GM21515 (cell line): ENCODE measurements at regions not wholly inside any gene's neighbourhood (a gene's known extent, or its start where the extent isn't known, plus 50 kb on each side); places are given as distances from the start of the nearest gene placed in this dataset.

Experiments used
- ATAC-seq: cut with Tn5 transposase; IDR thresholded peaks from one replicate; pipeline ENCODE4 v1.9.1; 2021; ENCODE audit not compliant: unreplicated experiment

DNA sequence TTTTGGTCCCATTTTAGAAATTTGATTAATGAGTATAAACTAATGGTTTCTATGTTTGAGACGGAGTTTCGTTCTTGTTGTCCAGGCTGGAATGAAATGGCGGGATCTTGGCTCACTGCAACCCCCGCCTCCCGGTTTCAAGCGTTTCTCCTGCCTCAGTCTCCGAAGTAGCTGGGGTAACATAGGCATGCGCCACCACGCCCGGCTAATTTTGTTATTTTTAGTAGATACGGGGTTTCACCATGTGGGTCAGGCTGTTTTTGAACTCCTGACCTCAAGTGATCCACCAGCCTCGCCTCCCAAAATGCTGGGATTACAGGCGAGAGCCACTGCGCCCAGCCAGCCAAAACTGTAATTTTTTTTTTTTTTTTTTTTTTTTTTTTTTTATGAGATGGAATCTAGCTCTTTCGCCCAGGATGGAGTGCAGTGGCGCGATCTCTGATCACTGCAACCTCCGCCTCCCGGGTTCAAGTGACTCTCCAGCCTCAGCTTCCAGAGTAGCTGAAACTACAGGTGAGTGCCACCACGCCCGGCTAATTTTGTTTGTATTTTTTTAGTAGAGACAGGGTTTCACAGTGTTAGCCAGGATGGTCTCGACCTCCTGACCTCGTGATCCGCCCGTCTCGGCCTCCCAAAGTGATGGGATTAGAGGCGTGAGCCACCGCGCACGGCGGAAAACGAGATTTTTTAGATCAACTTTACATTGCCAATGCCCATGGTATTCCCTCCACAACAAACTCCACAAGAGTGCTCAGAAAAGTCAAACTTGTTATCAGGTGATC, 127.8 kb downstream of the HFE start:
- ATAC-seq, result no peak

DNA sequence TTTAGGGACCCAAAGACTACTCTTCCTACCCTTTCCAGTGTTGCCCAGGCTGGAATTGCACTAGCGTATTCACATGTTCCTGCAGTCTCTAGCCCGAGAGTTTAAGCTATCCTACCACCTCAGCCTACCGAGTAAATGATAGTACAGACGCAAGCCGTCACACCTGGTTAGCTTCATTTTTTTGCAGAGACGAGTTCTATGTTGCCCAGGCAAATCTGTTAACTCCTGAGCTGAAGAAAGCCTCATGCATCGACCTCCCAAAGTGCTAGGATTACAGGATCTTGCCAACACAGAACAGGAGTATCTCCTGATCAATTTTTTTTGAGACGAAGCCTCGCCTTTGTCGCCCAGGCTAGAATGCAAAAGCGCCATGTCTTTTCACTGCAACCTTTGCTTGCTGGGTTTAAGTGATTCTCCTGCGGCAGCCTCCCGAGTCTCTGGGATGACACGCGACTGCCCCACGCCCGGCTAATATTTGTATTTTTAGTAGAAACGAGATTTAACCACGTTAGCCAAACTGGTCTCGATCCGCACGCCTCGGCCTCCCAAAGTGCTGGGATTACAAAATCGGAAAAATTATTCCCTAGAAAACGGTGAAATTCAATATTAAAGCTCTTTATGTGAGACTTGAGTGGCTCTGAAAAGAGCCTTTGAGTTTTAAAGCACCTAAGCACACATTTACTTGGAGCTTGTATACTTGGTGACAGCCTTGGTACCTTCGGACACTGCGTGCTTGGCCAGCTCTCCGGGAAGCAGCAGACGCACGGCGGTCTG, 128.5 kb downstream of the HFE start:
- ATAC-seq, result peak; percentile 32

DNA sequence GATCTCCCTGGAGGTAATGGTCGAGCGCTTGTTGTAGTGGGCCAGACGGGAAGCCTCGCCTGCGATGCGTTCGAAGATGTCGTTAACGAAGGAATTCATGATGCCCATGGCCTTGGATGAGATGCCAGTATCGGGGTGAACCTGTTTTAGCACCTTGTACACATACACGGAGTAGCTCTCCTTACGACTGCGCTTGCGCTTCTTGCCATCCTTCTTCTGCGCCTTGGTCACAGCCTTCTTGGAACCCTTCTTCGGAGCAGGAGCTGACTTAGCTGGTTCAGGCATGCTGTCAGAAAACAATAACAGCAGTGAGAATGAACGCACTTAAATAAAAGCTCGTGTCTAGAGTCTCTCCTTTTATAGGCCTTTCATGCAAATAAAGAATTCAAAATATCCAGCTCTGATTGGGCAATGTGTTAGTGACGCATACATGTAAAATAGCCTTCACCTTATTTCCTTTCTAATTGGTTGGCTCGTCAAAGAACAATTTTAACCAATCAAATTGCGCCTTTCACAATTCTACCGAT, 129.2 kb downstream of the HFE start:
- ATAC-seq, result peak; percentile 72

DNA sequence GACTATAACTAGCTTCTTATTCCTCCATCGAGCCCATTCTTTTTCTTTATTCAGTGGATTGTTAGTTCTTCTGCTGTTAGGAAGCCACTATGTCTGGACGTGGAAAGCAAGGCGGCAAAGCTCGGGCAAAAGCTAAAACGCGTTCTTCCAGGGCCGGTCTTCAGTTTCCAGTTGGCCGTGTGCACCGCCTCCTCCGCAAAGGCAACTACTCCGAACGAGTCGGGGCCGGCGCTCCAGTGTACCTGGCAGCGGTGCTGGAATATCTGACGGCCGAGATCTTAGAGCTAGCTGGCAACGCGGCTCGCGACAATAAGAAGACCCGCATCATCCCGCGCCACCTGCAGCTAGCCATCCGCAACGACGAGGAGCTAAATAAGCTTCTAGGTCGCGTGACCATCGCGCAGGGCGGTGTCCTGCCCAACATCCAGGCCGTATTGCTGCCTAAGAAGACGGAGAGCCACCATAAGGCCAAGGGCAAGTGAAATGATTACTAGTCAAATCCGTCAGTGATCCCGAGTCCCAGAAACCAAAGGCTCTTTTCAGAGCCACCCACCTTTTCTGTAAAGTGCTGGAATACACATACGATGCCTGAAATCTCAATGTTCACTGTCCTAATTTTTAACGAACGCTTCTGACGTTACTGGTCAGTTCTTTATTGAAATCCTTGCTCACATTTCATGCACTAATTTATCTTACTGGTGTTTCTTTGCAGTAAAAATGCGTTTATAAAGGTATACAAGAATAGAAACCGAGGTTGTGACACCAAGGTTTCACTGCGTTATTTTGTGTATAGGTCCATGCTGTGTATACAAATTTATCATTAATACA, 129.9 kb downstream of the HFE start:
- no peak for ATAC-seq

DNA sequence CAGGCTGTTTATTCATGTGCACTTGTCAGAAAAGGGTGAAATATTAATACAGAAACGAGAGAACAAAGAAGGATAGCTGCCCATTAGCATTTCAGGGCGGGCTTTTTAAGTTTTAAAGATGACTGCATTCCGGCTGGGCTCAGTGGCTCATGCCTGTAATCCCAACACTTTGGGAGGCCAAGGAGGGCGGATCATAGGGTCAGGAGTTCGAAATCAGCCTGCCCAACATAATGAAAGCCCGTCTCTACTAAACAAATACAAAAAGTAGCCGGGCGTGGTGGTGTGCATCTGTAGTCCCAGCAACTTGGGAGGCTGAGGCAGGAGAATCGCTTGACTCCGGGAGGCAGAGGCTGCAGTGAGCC, 130.5 kb downstream of the HFE start:
- ATAC-seq, result no peak

DNA sequence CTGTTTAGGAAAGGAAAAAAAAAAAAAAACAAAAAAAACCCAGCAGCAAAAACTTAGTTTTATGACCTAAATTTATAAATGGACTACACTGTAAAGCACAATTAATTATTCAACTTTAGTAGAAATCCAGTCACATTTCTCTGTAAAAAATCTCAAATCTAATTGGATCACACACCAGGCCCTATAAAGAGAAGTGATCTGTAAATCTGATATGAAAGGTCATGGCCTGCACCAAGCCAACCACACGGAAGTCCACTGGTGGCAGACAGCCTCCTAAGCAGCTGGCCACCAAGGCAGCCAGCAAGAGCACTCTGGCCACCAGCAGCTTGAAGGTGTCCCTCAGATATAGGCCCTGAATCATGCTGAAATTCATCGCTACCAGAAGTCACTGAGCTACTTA, 131.6 kb downstream of the HFE start:
- no peak for ATAC-seq

DNA sequence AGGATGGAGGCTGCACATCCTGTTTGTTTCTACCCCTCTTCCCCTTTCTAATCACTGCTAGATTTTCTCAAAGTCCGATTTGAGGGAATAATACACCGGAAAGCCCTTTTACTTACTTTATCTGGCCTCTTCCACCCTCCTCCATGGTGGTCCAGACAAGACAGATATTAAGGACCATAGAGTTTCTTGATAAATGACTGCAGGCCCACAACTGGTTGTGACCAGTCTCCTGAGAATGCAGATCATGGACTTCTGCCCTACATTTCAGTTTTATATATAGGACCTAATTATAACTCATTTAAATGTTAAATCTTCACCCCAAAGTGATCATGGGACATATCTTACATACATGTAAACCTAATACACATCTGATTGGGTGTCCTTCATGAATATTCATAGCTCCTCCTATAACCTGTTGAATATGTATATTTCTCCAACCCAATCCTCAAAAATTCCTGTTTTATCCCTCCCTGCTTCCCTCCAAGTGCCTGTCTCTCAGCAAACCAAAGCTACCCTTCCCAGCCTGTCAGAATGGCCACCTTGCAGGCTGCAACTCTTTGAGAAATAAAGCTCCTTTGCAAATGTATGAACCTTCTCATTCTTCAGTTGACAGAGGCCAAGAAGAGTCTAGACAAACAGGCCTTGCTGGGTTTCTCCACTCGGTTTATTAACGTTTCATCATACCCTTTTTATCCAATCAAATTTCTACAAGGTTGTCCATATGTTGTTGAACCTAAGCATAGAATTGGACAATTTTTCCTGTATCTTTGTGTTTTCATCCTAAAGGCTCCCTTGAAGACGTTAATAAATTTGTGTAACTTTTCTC, 133.1 kb downstream of the HFE start:
- no peak for ATAC-seq

DNA sequence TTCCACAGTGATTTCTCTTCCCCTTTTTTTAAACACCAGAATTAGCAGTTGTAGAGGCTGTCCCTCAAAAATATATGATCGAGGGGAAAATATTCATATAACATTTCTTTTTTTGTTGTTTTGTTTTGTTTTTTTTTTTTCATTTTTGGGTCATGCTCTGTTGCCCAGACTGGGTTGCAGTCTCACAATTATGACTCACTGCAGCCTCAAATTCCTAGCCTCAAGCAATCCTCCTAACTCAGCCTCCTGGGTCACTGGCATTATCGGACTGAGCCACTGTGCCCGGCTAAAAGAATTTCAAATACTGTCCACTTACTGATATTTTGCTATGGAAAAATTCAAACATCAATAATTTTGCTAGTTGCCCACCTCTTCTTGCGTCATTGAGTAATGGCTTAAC, 134.0 kb downstream of the HFE start:
- ATAC-seq, result no peak

DNA sequence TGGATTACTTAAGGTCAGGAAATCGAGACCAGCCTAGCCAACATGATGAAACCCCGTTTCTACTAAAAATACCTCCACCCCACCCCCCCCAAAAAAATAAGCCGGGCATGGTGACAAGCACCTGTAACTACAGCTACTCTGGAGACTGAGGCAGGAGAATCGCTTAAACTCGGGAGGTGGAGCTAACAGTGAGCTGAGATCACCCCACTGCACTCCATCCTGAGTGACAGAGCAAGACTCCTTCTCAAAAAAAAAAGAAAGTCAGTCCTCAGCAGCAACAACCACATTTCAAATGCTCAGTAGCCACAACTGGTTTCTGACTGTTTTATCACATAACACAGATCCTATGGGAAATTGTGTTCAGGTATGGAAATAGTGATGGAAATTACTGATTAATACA, 135.3 kb downstream of the HFE start:
- ATAC-seq, result no peak

DNA sequence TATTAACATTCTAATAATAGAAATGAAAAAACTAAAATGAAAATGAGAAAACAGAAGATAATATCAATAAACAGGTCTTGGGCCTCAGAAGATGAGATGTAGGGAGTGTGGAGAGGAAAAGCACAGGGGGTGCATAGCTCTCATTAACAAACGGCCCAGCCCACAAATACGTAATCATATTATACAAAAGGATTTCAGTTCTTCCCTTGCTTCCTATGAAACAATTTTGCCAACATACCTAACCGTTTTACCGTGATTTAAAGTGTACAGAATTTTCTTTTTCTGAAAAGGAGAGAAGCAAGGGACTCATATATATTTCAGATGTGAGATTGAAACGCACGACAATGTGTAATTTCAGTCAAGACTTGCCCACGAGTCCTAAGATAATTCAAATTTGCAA, 136.0 kb downstream of the HFE start:
- peak; percentile 20 for ATAC-seq

DNA sequence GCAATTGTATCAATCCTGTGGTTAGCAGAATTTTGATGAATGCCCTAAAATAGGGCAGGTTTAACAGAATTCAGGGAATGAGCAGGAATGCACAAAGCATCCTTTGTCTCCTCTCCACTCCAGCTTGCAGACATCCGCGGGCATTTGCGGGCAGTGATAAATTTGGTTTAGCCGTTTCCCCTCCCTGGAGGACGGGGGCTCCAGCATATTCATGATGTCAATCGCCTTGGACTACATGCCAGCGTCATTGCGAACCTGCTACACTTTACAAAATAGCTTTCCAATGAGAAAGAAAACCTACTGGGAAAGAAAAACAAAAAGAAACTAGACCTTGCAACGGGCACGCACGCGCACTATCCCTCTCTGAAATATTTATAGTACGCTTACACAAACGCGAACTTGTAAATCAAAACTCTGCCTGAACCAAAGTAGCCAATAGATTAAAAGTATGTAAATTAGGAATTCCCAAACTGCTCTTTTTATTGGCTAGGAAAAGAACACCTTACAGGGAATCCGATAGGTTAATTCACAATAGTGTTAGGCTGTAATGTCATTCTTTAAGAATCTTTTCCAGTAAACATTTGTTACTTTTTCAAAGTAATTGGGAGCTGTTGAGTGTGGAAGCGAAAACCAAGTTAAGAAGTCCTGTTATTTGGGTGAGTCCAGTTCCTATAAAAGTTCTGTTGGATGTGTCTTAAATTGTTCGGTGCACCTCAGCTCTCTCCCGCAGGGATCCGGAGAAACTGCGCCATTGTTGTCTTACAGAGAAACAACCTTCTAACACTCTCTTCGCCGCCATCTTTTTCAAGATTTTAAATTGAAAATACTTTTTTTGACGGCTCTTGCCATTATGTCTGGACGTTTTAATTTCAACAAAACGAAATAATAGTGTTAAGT, 136.7 kb downstream of the HFE start:
- ATAC-seq, result peak; percentile 53

DNA sequence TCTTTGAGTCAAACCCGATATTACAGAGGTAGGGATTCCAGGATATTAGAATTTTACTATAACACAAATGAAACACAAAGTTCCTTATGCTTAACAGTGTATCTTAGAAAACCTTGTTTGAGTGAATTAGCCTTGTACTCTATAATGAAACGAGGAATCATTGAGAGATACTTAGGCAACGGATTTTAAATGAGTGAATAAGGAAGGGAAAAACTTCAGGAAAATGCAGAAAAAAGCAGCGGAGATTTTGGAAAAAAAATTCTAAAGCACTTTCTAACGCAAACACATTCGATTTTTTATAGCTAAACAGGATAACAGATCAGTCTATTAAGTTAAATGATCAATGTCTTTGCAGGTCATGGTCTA, 137.3 kb downstream of the HFE start:
- ATAC-seq, result no peak

DNA sequence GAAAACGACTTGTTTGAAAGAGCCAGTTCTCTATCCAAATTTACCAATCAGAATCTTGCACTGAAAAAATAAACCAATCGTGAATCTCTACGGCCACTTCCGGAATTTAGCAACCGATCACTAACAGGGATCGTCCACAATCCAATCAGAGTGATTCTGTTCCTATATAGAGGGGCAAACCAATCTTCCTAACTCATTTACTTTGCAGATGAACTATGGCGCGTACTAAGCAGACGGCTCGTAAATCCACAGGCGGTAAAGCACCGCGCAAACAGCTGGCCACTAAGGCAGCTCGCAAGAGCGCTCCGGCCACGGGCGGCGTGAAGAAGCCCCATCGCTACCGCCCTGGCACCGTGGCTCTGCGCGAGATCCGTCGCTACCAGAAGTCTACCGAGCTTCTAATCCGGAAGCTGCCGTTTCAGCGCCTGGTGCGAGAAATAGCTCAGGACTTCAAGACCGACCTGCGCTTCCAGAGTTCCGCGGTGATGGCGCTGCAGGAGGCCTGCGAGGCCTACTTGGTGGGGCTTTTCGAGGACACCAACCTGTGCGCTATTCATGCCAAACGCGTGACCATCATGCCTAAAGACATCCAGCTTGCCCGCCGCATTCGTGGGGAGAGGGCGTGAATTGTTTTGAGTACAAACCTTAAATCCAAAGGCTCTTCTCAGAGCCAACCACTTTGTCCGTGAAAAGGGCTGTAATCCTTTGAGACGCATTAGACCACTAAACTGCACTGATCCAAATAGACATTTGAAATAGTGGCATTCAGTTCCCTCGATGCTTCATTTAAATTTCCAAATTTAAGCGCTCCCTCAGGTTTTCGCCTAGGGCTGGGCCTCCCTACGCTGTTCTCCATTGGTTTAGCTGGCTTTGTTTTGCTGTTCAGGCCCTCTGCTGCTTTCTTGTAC, 138.0 kb downstream of the HFE start:
- no peak for ATAC-seq

DNA sequence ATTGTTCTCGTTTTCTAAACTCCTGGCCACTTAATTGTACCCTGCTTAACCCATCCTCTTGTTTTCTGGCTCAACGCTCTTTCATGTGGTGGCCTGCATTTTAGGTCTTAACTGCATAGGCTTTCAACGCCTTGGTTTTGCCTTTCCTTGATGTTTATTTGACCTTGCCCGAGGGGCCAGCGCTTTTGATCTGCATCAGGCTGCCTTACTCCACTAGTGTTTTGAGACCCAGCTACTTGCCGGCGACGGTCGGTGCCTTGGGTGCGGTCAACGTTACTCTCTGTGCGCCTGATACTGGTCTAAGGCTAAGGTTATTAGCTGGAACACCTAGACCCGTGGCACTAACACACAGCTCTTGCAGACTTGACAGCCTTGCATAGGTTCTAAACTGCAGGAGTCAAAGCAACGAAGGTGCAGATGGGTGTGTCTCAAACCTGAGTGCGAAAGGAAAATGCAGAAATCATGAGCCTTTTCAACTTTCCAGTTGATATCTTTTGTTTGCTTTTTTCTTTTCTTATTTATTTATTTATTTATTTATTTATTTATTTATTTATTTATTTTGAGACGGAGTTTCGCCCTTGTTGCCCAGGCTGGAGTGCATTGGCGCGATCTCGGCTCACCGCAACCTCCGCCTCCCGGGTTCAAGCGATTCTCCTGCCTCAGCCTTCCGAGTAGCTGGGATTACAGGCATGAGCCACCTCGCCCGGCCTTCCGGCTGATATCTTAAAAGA, 138.8 kb downstream of the HFE start:
- no peak for ATAC-seq

DNA sequence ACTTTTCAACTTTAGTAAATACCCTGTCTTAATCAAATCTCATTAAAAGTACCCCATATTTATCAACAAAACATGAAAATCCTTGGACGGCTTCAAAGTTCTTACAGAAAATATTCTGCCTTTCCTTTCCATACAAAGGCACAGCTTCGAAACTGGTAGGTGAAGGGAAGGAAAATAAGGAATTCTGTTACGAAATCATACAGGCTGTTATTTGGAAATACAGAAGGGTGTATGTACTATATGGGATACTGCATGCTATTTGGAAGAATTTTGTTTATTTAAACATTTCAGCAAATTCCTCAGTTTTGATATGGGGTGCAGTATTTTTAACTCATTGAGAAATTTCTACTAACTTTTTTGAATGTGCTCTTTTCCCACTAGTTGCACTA, 138.4 kb upstream of the BTN3A2 start:
- ATAC-seq, result no peak

DNA sequence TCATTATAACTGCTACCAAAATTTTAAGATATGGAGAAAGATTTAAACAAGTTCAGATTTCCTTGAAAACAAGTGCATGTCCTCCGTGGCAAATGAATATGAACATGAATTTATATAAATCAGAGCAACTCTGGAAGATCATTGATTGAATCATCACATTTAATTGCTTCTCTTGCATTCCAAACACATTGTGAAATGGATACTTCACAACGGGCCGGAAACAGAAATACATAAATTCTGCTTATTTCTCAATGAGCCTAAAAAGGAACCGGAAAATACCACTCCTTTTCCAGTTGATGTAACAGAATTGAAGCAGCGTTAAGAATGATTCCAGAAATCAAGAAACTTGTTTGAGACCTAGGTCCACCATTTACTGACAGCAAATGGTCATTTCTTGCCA, 134.6 kb upstream of the BTN3A2 start:
- ATAC-seq, result no peak

DNA sequence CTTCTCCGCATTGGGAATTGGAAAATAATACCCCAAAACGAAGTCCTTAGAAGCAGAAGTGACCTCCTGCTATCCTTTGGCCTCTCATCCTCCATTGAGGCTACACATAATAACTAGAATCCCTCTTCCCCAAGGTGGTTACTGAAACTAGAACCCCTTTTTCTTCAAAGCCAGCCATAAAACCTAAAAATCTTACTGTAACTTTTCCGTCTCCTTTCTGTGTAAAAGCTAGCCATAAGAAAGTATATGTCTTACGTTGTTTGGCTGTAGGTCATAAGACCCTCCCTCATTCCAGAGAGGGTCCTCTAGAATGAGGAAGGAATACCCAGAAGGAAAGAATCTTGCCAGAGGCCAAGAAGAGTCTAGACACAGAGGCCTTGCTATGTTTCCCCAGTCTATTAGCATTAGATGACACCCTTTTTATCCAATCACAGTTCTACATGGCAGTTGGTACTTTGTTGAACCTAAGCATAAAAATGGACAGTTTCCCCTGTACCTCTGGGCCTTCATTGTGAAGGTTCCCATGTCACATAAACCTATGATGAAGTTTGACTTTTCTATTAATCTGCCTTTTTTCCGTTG, 133.9 kb upstream of the BTN3A2 start:
- ATAC-seq, result no peak
